ENCODE measurements at regions not wholly inside any gene's neighbourhood (a gene's known extent, or its start where the extent isn't known, plus 50 kb on each side); places are given as distances from the start of the nearest gene placed in this dataset.

- TF ChIP-seq POLR2AphosphoS5 (IDR thresholded peaks at IDR 0.05; ENCODE audit: insufficient read depth in 1 of 2, low read depth in 1 of 2) = no peak
- TF ChIP-seq, protein P1, sequence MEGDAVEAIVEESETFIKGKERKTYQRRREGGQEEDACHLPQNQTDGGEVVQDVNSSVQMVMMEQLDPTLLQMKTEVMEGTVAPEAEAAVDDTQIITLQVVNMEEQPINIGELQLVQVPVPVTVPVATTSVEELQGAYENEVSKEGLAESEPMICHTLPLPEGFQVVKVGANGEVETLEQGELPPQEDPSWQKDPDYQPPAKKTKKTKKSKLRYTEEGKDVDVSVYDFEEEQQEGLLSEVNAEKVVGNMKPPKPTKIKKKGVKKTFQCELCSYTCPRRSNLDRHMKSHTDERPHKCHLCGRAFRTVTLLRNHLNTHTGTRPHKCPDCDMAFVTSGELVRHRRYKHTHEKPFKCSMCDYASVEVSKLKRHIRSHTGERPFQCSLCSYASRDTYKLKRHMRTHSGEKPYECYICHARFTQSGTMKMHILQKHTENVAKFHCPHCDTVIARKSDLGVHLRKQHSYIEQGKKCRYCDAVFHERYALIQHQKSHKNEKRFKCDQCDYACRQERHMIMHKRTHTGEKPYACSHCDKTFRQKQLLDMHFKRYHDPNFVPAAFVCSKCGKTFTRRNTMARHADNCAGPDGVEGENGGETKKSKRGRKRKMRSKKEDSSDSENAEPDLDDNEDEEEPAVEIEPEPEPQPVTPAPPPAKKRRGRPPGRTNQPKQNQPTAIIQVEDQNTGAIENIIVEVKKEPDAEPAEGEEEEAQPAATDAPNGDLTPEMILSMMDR (IDR thresholded peaks at IDR 0.05) = no peak
- TF ChIP-seq POLR2A (IDR thresholded peaks at IDR 0.05) = no peak
- H3K27me3 ChIP-seq = no peaks in the 10 kb centered on the region
- H3K36me3 ChIP-seq = no peaks in the 10 kb centered on the region
- H3K4me1 ChIP-seq = no peaks in the 10 kb centered on the region
- no peaks in the 10 kb centered on the region for H3K9me3 ChIP-seq
- intact Hi-C loops (cut with DNase I) = no loop called here
- no peak for DNase-seq (ENCODE audit: extremely low spot score in 2 of 2)
- H3K27ac ChIP-seq = no peak overlapping the region
- H3K4me3 ChIP-seq = no peak overlapping the region
These were observed 518.9 kb downstream of the BCKDHB start for GRCh38 chr6:80625405-80625804.

GRCh38 chr6:80623066-80623815 lies 516.8 kb downstream of the BCKDHB start:
- intact Hi-C loops (cut with DNase I) = no loop called here
- no peak for DNase-seq (ENCODE audit: extremely low spot score in 2 of 2)
- Histone ChIP-seq H3K4me1 (no peaks in the 10 kb centered on the region), H3K4me3 (no peak overlapping the region), H3K27me3 (no peaks in the 10 kb centered on the region), H3K36me3 (no peaks in the 10 kb centered on the region), H3K27ac (no peak overlapping the region), H3K9me3 (no peaks in the 10 kb centered on the region)
- no peak for TF ChIP-seq POLR2AphosphoS5 (IDR thresholded peaks at IDR 0.05; ENCODE audit: insufficient read depth in 1 of 2, low read depth in 1 of 2)
- no peak for TF ChIP-seq POLR2A (IDR thresholded peaks at IDR 0.05)
- TF ChIP-seq, protein P1 (IDR thresholded peaks at IDR 0.05) = no peak

- no peaks in the 10 kb centered on the region for H3K27me3 ChIP-seq
- H3K4me1 ChIP-seq = no peaks in the 10 kb centered on the region
- no peaks in the 10 kb centered on the region for H3K36me3 ChIP-seq
- H3K9me3 ChIP-seq = no peaks in the 10 kb centered on the region
- intact Hi-C loops (cut with DNase I) = no loop called here
- no peak for TF ChIP-seq POLR2A (IDR thresholded peaks at IDR 0.05)
- TF ChIP-seq, protein P1 (IDR thresholded peaks at IDR 0.05) = no peak
- no peak for TF ChIP-seq POLR2AphosphoS5 (IDR thresholded peaks at IDR 0.05; ENCODE audit: insufficient read depth in 1 of 2, low read depth in 1 of 2)
- H3K4me3 ChIP-seq = no peak overlapping the region
- DNase-seq (ENCODE audit: extremely low spot score in 2 of 2) = no peak
- no peak overlapping the region for H3K27ac ChIP-seq
These were observed 516.2 kb downstream of the BCKDHB start for GRCh38 chr6:80622641-80623040.

DNA sequence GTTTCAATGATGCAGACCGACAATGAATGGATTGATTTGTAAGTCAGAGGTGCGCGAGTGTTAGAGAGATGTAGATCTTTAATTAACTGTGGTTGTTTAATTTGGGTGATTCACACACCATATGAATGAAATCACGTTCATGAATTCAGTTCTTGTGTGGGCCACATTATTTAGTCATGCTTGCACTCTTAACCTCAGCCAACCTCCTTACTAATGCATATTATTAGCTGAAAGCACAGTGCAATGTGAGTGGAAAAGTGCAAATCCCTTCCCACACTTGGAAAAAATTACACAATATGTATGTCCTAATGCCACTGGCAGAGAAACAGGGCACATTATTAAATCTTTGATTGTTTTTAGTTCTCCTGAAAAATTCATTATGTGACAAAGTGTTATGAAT lies 512.5 kb downstream of the BCKDHB start:
- Histone ChIP-seq H3K9me3 (no peaks in the 10 kb centered on the region), H3K4me1 (no peaks in the 10 kb centered on the region), H3K36me3 (no peaks in the 10 kb centered on the region), H3K27ac (no peak overlapping the region), H3K4me3 (no peak overlapping the region), H3K27me3 (no peaks in the 10 kb centered on the region)
- no peak for TF ChIP-seq POLR2A (IDR thresholded peaks at IDR 0.05)
- TF ChIP-seq, protein P1 (IDR thresholded peaks at IDR 0.05) = no peak
- no peak for TF ChIP-seq POLR2AphosphoS5 (IDR thresholded peaks at IDR 0.05; ENCODE audit: insufficient read depth in 1 of 2, low read depth in 1 of 2)
- intact Hi-C loops (cut with DNase I) = no loop called here
- DNase-seq (ENCODE audit: extremely low spot score in 2 of 2) = no peak

DNA sequence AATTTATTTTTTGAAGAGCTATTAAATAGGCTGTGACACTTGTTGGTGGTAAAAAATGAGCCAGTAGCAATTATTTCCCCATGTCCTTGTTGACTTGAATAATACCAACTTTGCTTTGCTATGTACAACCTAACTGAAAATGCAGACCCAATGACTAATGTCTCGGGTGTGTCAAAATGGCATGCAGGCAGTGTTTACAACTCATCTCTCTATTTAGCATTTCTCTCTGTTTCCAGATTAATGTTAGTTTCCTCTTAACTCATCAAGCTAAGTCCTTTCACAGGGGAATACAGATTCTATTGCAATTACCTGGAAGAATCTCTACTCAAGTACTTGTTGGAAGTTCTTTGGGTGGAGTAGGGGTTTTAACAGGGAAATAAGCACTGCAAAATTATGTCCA lies 504.4 kb downstream of the BCKDHB start:
- H3K9me3 ChIP-seq = no peaks in the 10 kb centered on the region
- no peak for DNase-seq (ENCODE audit: extremely low spot score in 2 of 2)
- H3K4me3 ChIP-seq = no peak overlapping the region
- H3K4me1 ChIP-seq = peaks cover 14% of the 10 kb centered on the region
- H3K27me3 ChIP-seq = no peaks in the 10 kb centered on the region
- H3K36me3 ChIP-seq = no peaks in the 10 kb centered on the region
- TF ChIP-seq POLR2AphosphoS5 (IDR thresholded peaks at IDR 0.05; ENCODE audit: insufficient read depth in 1 of 2, low read depth in 1 of 2) (no peak), POLR2A (IDR thresholded peaks at IDR 0.05) (no peak)
- TF ChIP-seq, protein P1 (IDR thresholded peaks at IDR 0.05) = no peak
- no peak overlapping the region for H3K27ac ChIP-seq
- intact Hi-C loops (cut with DNase I) = no loop called here
